Activated CD8-positive, alpha-beta T cell treated with anti-CD3 and anti-CD28 coated beads for 36 hours (primary cell): ENCODE measurements at regions not wholly inside any gene's neighbourhood (a gene's known extent, or its start where the extent isn't known, plus 50 kb on each side); places are given as distances from the start of the nearest gene placed in this dataset.

Source experiments
- ATAC-seq: fragments of 200-7000 bp; cut with Tn5 transposase; one replicate; pipeline ENCODE4 v1.10.0; 2021; ENCODE audit warnings: mild to moderate bottlenecking, moderate library complexity
- CTCF ChIA-PET: fragments of 350-600 bp; sonication (Branson Sonifier 250); formaldehyde crosslinking; loops from one replicate; lab custom pipeline; 2021; ENCODE audit warnings: antibody characterized with exemption; lab: Charles Lee
- POLR2A ChIA-PET: fragments of 350-600 bp; sonication (Branson Sonifier 250); formaldehyde crosslinking; loops from one replicate; lab custom pipeline; 2021; ENCODE audit warnings: antibody characterized with exemption; lab: Charles Lee
- DNase-seq: peaks from one replicate; pipeline ENCODE4 v3.0.0-alpha.2; 2020
- H3K27ac Mint-ChIP-seq: one replicate; pipeline ENCODE4 v1.8.0; 2021; ENCODE audit warnings: mild to moderate bottlenecking, mixed read lengths
- H3K27me3 Mint-ChIP-seq: one replicate; pipeline ENCODE4 v1.8.0; 2021; ENCODE audit warnings: mixed read lengths
- H3K36me3 Mint-ChIP-seq: one replicate; pipeline ENCODE4 v1.8.0; 2021; ENCODE audit warnings: low read depth, mixed read lengths
- H3K4me1 Mint-ChIP-seq: one replicate; pipeline ENCODE4 v1.8.0; 2021; ENCODE audit warnings: low read depth, mixed read lengths
- H3K4me3 Mint-ChIP-seq: one replicate; pipeline ENCODE4 v1.8.0; 2021; ENCODE audit warnings: mild to moderate bottlenecking, moderate library complexity, mixed read lengths
- H3K9me3 Mint-ChIP-seq: one replicate; pipeline ENCODE4 v1.8.0; 2021; ENCODE audit warnings: mixed read lengths
- intact Hi-C: fragments of 100-400 bp; cut with micrococcal nuclease; formaldehyde crosslinking; loops from one replicate; pipeline ENCODE4 v1.10.0; 2022
- TF ChIP-seq, protein P1 (sequence below): fragments of 200-600 bp; IDR thresholded peaks from one replicate; pipeline ENCODE4 v1.8.0; 2022; ENCODE audit warnings: antibody characterized with exemption, mild to moderate bottlenecking

DNA sequence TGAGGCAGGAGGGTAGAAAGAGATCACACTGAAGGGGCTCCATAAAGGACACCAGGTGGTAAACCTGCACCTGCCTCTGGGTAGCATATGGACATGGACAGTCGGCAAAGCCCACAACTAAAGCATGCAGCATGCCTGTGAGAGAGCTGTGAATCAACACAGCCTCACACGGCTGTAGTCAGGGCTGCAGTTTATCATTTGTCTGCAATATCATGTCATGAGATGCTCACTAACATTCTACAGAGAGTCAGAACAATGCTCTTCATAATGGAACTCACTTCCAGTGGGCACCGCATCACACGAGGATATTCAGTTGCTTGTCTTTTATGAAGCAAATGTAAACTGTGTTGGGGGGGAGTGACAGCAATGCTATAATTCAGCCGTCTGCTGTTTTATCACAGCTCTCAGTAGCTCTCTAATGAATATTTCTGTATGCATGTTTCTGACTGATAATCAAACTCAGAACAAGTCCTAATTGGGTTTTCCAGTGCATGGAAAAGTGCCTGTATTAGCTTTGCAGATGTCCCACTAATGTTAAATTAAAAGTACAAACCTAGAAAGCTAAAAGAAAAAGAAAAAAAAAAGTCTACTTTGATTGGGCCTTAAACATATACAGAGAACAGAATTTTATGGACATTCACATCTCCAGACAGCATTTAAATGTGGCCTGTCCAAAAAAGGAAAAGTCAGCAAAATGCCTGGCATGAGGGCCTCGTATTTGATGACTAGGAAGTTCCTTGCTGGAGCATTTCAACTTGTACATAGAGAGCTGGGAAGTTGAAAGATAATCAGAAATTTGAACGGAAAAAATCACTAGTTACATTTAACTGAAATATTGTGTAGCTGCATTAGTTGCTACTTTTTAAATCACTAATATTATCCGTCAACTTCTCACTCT, 406.1 kb upstream of the SOX11 start:
- DNase-seq = no peak
- H3K9me3 Mint-ChIP-seq = peaks cover 3% of the 10 kb centered on the region
- CTCF ChIA-PET = no interaction called here
- TF ChIP-seq, protein P1, sequence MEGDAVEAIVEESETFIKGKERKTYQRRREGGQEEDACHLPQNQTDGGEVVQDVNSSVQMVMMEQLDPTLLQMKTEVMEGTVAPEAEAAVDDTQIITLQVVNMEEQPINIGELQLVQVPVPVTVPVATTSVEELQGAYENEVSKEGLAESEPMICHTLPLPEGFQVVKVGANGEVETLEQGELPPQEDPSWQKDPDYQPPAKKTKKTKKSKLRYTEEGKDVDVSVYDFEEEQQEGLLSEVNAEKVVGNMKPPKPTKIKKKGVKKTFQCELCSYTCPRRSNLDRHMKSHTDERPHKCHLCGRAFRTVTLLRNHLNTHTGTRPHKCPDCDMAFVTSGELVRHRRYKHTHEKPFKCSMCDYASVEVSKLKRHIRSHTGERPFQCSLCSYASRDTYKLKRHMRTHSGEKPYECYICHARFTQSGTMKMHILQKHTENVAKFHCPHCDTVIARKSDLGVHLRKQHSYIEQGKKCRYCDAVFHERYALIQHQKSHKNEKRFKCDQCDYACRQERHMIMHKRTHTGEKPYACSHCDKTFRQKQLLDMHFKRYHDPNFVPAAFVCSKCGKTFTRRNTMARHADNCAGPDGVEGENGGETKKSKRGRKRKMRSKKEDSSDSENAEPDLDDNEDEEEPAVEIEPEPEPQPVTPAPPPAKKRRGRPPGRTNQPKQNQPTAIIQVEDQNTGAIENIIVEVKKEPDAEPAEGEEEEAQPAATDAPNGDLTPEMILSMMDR = no peak
- H3K4me1 Mint-ChIP-seq = no peaks in the 10 kb centered on the region
- H3K27ac Mint-ChIP-seq = no peak overlapping the region
- POLR2A ChIA-PET = no interaction called here
- ATAC-seq = no peak
- intact Hi-C loops = no loop called here
- H3K27me3 Mint-ChIP-seq = no peaks in the 10 kb centered on the region
- no peak overlapping the region for H3K4me3 Mint-ChIP-seq
- H3K36me3 Mint-ChIP-seq = no peaks in the 10 kb centered on the region

DNA sequence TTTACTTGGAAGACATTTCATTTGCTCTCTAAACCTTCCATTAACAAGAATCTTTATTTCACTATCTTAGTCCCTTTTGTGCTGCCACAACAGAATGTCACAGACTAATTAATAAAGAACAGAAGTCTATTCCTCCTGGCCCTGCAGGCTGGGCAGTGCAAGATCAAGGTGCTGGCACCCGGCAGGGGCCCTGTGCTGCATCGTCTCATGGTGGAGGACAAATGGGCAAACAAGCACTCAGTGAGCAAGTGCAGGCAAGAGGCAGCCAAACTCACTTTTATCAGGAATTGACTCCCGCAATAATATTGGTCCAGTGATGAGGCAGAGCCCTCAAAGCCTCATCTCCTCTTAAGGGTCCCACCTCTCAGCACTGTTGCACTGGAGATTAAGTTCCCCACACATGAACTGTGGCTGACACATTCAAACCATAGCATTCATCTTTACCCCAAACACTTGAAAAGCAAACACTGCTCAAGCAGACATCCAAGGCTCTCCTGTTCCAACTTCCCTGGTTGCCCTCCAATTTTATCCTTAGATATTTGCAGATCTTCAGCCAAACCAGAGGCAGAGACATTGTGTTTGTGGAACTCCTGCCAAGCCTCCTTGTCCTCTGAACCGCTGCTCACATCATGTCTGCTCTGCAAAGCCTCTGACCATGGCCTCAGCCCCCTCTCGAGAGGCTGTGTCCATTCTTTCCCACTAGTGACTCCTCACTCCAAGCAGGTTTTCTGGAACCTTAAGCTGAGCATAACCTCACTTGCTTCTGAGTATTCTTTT, 404.4 kb upstream of the SOX11 start:
- TF ChIP-seq, protein P1 = no peak
- Mint-ChIP-seq H3K36me3 (no peaks in the 10 kb centered on the region), H3K9me3 (peaks cover 7% of the 10 kb centered on the region), H3K27me3 (no peaks in the 10 kb centered on the region), H3K4me3 (no peak overlapping the region), H3K4me1 (no peaks in the 10 kb centered on the region), H3K27ac (no peak overlapping the region)
- no peak for DNase-seq
- ChIA-PET POLR2A (no interaction called here), CTCF (no interaction called here)
- intact Hi-C loops = no loop called here
- no peak for ATAC-seq

DNA sequence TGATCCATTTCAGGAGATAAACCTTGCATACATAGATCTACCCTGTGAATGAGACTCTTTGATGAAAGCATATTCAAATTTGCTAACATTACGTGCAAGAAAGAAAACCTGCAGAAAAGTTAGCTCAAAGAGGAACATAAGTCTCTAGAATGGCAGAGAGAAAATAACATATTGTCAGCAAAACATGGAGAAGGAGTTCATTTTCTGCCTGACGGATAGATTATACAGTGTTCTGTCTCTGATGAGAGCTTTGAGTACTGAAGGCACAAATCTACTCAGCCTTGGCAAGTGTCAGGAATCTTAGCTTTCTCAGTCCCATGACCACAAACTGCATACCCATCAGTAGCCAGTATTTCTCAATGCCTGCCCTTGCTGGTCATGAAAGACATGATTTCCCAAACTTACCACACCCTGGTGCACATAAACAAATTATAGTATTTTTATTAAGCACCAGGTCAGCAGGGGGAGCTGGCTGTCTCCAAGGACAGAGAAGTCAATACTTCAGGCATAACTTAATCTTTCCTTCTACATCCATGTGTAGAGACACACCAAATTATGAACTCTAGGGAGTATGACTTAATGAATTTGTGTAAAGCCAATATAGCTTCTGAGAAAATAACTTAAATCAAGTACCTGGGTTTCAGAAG, 401.2 kb upstream of the SOX11 start:
- H3K27ac Mint-ChIP-seq = no peak overlapping the region
- no peaks in the 10 kb centered on the region for H3K27me3 Mint-ChIP-seq
- no peak for DNase-seq
- H3K9me3 Mint-ChIP-seq = peaks cover 7% of the 10 kb centered on the region
- intact Hi-C loops = no loop called here
- ChIA-PET CTCF (no interaction called here), POLR2A (no interaction called here)
- H3K36me3 Mint-ChIP-seq = no peaks in the 10 kb centered on the region
- H3K4me3 Mint-ChIP-seq = no peak overlapping the region
- H3K4me1 Mint-ChIP-seq = no peaks in the 10 kb centered on the region
- TF ChIP-seq, protein P1 = no peak
- no peak for ATAC-seq

DNA sequence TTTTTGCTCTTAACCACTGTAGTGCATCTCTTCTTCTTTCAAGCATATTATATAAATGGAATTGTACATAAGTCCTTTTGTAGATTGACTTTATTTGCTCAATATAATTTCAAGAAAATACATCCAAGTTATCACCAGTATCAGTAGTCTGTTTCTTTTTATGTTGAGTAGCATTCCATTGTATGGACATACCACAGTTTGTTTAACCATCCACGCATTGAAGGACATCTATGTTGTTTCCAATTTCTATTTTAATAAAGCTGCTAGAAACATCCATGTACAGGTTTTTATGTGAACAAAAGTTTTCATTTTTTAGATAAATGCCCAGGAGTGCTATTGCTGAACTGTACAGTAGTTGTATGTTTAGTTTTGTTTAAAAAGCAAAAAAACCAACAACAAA, 387.5 kb upstream of the SOX11 start:
- intact Hi-C loops = no loop called here
- DNase-seq (no peak), ATAC-seq (no peak)
- H3K4me3 Mint-ChIP-seq = no peak overlapping the region
- no peak overlapping the region for H3K27ac Mint-ChIP-seq
- peaks cover 10% of the 10 kb centered on the region for H3K9me3 Mint-ChIP-seq
- no peaks in the 10 kb centered on the region for H3K36me3 Mint-ChIP-seq
- ChIA-PET POLR2A (no interaction called here), CTCF (no interaction called here)
- H3K4me1 Mint-ChIP-seq = no peaks in the 10 kb centered on the region
- TF ChIP-seq, protein P1 = no peak
- H3K27me3 Mint-ChIP-seq = no peaks in the 10 kb centered on the region

DNA sequence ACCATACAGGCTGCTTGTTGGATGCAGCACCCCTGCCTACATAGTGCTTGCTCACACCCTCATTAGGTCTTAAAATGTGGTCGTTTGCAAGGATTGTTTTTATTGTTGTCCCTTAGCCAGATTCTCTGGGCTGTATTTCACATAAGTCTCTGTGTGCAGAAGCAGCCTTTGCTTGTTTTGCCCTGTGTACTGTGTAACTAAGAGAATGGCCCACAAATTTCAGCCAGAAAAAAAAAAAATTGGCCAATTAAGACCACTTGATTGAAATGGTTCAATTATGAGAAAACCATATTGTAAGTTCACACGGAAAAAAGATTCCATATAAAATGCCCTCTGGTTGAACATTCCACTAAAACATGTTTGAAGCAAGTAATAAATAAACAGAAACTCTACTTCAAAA, 377.1 kb upstream of the SOX11 start:
- CTCF ChIA-PET = no interaction called here
- H3K27ac Mint-ChIP-seq = no peak overlapping the region
- POLR2A ChIA-PET = no interaction called here

More for the DNA sequence above, 377.1 kb upstream of the SOX11 start:
- no peak for ATAC-seq
- Mint-ChIP-seq H3K4me3 (no peak overlapping the region), H3K4me1 (no peaks in the 10 kb centered on the region), H3K36me3 (no peaks in the 10 kb centered on the region), H3K27me3 (no peaks in the 10 kb centered on the region), H3K9me3 (peaks cover 6% of the 10 kb centered on the region)
- no peak for DNase-seq
- TF ChIP-seq, protein P1 = no peak
- intact Hi-C loops = no loop called here
